ENCODE measurements at regions not wholly inside any gene's neighbourhood (a gene's known extent, or its start where the extent isn't known, plus 50 kb on each side); places are given as distances from the start of the nearest gene placed in this dataset.

- TF ChIP-seq, protein P1, sequence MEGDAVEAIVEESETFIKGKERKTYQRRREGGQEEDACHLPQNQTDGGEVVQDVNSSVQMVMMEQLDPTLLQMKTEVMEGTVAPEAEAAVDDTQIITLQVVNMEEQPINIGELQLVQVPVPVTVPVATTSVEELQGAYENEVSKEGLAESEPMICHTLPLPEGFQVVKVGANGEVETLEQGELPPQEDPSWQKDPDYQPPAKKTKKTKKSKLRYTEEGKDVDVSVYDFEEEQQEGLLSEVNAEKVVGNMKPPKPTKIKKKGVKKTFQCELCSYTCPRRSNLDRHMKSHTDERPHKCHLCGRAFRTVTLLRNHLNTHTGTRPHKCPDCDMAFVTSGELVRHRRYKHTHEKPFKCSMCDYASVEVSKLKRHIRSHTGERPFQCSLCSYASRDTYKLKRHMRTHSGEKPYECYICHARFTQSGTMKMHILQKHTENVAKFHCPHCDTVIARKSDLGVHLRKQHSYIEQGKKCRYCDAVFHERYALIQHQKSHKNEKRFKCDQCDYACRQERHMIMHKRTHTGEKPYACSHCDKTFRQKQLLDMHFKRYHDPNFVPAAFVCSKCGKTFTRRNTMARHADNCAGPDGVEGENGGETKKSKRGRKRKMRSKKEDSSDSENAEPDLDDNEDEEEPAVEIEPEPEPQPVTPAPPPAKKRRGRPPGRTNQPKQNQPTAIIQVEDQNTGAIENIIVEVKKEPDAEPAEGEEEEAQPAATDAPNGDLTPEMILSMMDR (conservative IDR thresholded peaks at IDR 0.05; ENCODE audit: low read depth, low read length): no peak
- TF ChIP-seq EZH2 (IDR thresholded peaks at IDR 0.05; ENCODE audit: borderline replicate concordance, low read depth, low read length, poor library complexity, severe bottlenecking): no peak
These were observed 132.0 kb upstream of the MDFIC start for GRCh38 chr7:114789871-114790311.

Measured in A673 (cell line).